CD4-positive, CD25-positive, alpha-beta regulatory T cell (primary cell): ENCODE measurements at regions not wholly inside any gene's neighbourhood (a gene's known extent, or its start where the extent isn't known, plus 50 kb on each side); places are given as distances from the start of the nearest gene placed in this dataset.
A peak's percentile ranks its signal among the peaks of the same experiment; 100 is the strongest.

Source experiments
- ATAC-seq, 2 donors: fragments of 150-1000 bp; cut with Tn5 transposase; one replicate each; pipeline ENCODE4 v1.10.0; 2021; ENCODE audit warnings: low read depth in 2 of 2, moderate number of reproducible peaks in 2 of 2, moderate library complexity in 1 of 2
- DNase-seq, 3 donors: peaks; one replicate each; pipeline versions ENCODE4 v3.0.0 to v3.0.0-alpha.2; 2012 to 2022; ENCODE audit warnings: mixed read lengths in 1 of 3
- H3K27ac ChIP-seq: one replicate; pipeline ENCODE4 v1.7.0; 2013; ENCODE audit warnings: mild to moderate bottlenecking, low read length; ENCODE audit not compliant: insufficient read depth, poor library complexity, severe bottlenecking
- H3K27me3 ChIP-seq: one replicate; pipeline ENCODE4 v1.7.0; 2013; ENCODE audit warnings: low read length; ENCODE audit not compliant: control insufficient read depth, insufficient read depth
- H3K36me3 ChIP-seq: one replicate; pipeline ENCODE4 v1.7.0; 2013; ENCODE audit warnings: mild to moderate bottlenecking, low read length, moderate library complexity; ENCODE audit not compliant: control insufficient read depth, insufficient read depth
- H3K4me1 ChIP-seq: 2 replicates; pipeline ENCODE4 v1.7.0; 2013; ENCODE audit warnings: mild to moderate bottlenecking, low read length; ENCODE audit not compliant: insufficient read depth, control insufficient read depth, poor library complexity, severe bottlenecking
- H3K4me3 ChIP-seq: one replicate; pipeline ENCODE4 v1.7.0; 2013; ENCODE audit warnings: low read depth, mild to moderate bottlenecking, low read length, moderate library complexity
- H3K9me3 ChIP-seq, 2 experiments: 1 replicate in 1 of 2; 2 replicates in 1 of 2; pipeline ENCODE4 v1.7.0; 2013; ENCODE audit warnings: low read length in 2 of 2, mild to moderate bottlenecking in 1 of 2, moderate library complexity in 1 of 2; ENCODE audit not compliant: control insufficient read depth in 2 of 2
- H3K27ac Mint-ChIP-seq, 3 donors: one replicate each; pipeline ENCODE4 v1.8.0; 2020 to 2022; ENCODE audit warnings: mild to moderate bottlenecking in 3 of 3, mixed read lengths in 3 of 3, moderate library complexity in 2 of 3
- H3K27me3 Mint-ChIP-seq: one replicate; pipeline ENCODE4 v1.8.0; 2022; ENCODE audit warnings: mild to moderate bottlenecking, mixed read lengths
- H3K36me3 Mint-ChIP-seq: one replicate; pipeline ENCODE4 v1.8.0; 2020; ENCODE audit warnings: mixed read lengths
- H3K4me1 Mint-ChIP-seq, 4 donors: one replicate each; pipeline ENCODE4 v1.8.0; 2020 to 2022; ENCODE audit warnings: mixed read lengths in 4 of 4, mild to moderate bottlenecking in 1 of 4
- H3K4me3 Mint-ChIP-seq, 4 donors: one replicate each; pipeline ENCODE4 v1.8.0; 2020 to 2022; ENCODE audit warnings: mild to moderate bottlenecking in 4 of 4, mixed read lengths in 4 of 4, moderate library complexity in 3 of 4
- H3K9me3 Mint-ChIP-seq, 7 donors: one replicate each; pipeline ENCODE4 v1.8.0; 2020 to 2022; ENCODE audit warnings: mixed read lengths in 7 of 7, mild to moderate bottlenecking in 3 of 7, moderate library complexity in 2 of 7

DNA sequence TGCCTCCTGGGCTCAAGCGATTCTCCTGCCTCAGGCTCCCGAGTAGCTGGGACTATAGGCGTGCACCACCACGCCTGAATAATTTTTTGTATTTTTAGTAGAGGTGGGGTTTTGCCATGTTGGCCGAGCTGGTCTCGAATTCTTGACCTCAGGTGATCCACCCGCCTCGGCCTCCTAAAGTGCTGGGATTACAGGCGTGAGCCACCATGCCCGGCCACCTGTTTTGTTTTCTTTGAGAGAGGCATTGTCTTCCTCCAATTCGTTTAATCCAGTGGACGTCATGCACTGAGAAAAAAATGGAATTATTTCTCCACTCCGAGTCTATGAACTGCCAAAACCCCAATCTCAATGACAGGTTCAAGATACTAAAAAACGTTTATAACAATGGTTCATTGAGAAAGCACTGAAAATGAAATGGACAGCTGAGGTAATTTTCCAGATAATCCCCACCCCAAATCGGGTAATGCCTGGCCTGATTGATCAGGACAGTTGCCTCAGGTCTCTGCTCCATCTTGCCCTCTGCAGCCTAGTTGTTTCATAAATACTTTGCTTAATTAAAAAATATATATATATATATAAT is 132.7 kb upstream of the PARP11 start:
- Mint-ChIP-seq H3K27ac (no peak overlapping the region), H3K27me3 (no peaks in the 10 kb centered on the region), H3K4me1 (no peaks in the 10 kb centered on the region), H3K36me3 (no peaks in the 10 kb centered on the region), H3K4me3 (no peak overlapping the region), H3K9me3 (peaks cover 0 to 2% (median 0%) of the 10 kb centered on the region in 7 donors)
- no peaks in the 10 kb centered on the region for H3K9me3 ChIP-seq
- no peak overlapping the region for H3K4me3 ChIP-seq
- peaks cover 2% of the 10 kb centered on the region for H3K27me3 ChIP-seq
- no peaks in the 10 kb centered on the region for H3K4me1 ChIP-seq
- H3K27ac ChIP-seq: no peak overlapping the region
- ATAC-seq (no peak), DNase-seq (no peak)
- H3K36me3 ChIP-seq: no peaks in the 10 kb centered on the region

DNA sequence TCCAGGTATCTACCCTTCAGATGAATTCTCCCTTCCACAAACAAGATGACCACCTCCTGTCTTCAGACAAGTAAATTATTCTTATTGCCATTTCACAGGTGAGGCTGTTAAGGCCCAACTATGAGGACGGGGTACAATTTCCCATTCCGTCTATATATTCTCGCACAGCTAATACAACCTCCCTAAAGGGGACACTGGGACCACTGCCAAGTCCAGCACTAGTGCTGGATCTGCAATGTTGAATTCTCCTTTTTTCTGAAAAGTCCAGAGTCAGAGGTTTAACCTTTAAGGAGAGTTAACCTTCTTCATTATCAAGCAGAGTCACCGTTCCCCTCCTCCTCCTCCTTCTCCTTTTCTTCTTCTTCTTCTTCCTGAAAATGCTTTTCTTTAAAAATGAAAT is 130.4 kb upstream of the PARP11 start:
- Mint-ChIP-seq H3K9me3 (peaks cover 0 to 2% (median 0%) of the 10 kb centered on the region in 7 donors), H3K4me3 (no peak overlapping the region), H3K27ac (peak overlapping the region in 1 of 3 donors; percentile 45), H3K4me1 (peaks cover 0 to under 1% (median 0%) of the 10 kb centered on the region in 4 donors), H3K27me3 (no peaks in the 10 kb centered on the region), H3K36me3 (no peaks in the 10 kb centered on the region)
- Histone ChIP-seq H3K9me3 (no peaks in the 10 kb centered on the region), H3K27ac (no peak overlapping the region), H3K4me1 (no peaks in the 10 kb centered on the region), H3K4me3 (no peak overlapping the region), H3K36me3 (no peaks in the 10 kb centered on the region), H3K27me3 (peaks cover 2% of the 10 kb centered on the region)
- no peak for ATAC-seq
- no peak for DNase-seq

- Histone ChIP-seq H3K9me3 (no peaks in the 10 kb centered on the region), H3K4me1 (no peaks in the 10 kb centered on the region), H3K4me3 (no peak overlapping the region), H3K27me3 (peaks cover 2% of the 10 kb centered on the region), H3K36me3 (no peaks in the 10 kb centered on the region), H3K27ac (no peak overlapping the region)
- no peak overlapping the region for H3K27ac Mint-ChIP-seq
- ATAC-seq: no peak
- H3K4me3 Mint-ChIP-seq: no peak overlapping the region
- H3K36me3 Mint-ChIP-seq: no peaks in the 10 kb centered on the region
- peaks cover 0 to 2% (median 0%) of the 10 kb centered on the region in 7 donors for H3K9me3 Mint-ChIP-seq
- no peak for DNase-seq
- H3K4me1 Mint-ChIP-seq: peaks cover 0 to 6% (median 0%) of the 10 kb centered on the region in 4 donors
- H3K27me3 Mint-ChIP-seq: no peaks in the 10 kb centered on the region
Measured at GRCh38 chr12:4002601-4003000, 129.4 kb upstream of the PARP11 start.

GRCh38 chr12:4001841-4002240 is 128.6 kb upstream of the PARP11 start:
- H3K4me1 Mint-ChIP-seq: peaks cover 0 to 6% (median 1%) of the 10 kb centered on the region in 4 donors
- Histone ChIP-seq H3K27ac (no peak overlapping the region), H3K4me3 (no peak overlapping the region), H3K36me3 (no peaks in the 10 kb centered on the region), H3K9me3 (no peaks in the 10 kb centered on the region), H3K27me3 (peaks cover 1% of the 10 kb centered on the region), H3K4me1 (no peaks in the 10 kb centered on the region)
- peaks cover 0 to 2% (median 0%) of the 10 kb centered on the region in 7 donors for H3K9me3 Mint-ChIP-seq
- H3K4me3 Mint-ChIP-seq: no peak overlapping the region
- no peak overlapping the region for H3K27ac Mint-ChIP-seq
- no peaks in the 10 kb centered on the region for H3K36me3 Mint-ChIP-seq
- no peak for ATAC-seq
- no peaks in the 10 kb centered on the region for H3K27me3 Mint-ChIP-seq
- no peak for DNase-seq

- ATAC-seq: no peak
- Histone ChIP-seq H3K4me1 (no peaks in the 10 kb centered on the region), H3K27me3 (no peaks in the 10 kb centered on the region), H3K9me3 (no peaks in the 10 kb centered on the region), H3K36me3 (no peaks in the 10 kb centered on the region), H3K4me3 (no peak overlapping the region), H3K27ac (no peak overlapping the region)
- Mint-ChIP-seq H3K27me3 (no peaks in the 10 kb centered on the region), H3K4me1 (peaks cover 0 to 6% (median 1%) of the 10 kb centered on the region in 4 donors), H3K36me3 (no peaks in the 10 kb centered on the region), H3K9me3 (peaks cover 0 to 2% (median 0%) of the 10 kb centered on the region in 7 donors), H3K27ac (peak overlapping the region in 1 of 3 donors; percentile 15), H3K4me3 (no peak overlapping the region)
- DNase-seq: no peak
Measured at GRCh38 chr12:4001031-4001430, 127.8 kb upstream of the PARP11 start.

GRCh38 chr12:3999904-4000303 is 126.7 kb upstream of the PARP11 start:
- no peak overlapping the region for H3K27ac Mint-ChIP-seq

DNA sequence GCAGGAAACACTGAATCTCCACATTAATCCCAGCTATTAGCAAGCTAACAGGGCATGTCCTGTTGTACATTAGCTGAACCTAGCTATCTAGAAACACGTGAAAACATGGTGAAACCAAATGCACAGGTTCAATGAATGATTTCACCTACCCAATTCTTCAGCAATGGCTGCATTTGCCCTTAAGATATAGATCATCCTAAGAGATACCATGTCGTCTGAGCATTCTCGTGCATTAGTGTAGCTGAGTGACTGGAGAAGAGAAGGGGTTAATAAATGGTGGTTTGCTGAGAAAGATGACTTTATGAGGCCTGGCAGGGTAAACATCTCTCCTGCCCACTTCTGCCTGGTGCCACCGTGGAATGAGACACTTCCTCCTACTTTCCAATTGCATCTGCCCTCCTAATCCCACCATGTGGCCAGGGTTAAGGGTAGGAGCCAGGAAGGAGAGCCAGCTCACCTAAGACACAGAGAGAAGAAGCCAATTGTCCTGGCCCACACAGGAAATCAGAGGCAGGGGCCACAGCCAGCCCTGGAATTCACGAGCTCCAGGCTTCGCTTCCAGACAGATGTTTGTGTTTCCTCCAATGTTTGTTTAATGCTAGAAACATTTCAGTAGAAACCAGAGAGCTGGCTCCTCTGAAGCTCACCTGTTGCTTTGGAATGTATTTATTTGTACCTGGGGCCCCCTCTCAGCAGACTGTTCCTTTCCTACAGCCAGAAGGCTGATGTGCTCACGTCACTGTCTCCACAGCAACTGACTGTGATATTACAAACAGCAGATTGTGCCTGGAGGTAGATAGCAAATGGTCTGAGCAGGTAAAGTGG is 126.0 kb upstream of the PARP11 start:
- Histone ChIP-seq H3K4me3 (no peak overlapping the region), H3K27me3 (no peaks in the 10 kb centered on the region), H3K36me3 (no peaks in the 10 kb centered on the region), H3K4me1 (no peaks in the 10 kb centered on the region), H3K9me3 (no peaks in the 10 kb centered on the region), H3K27ac (no peak overlapping the region)
- Mint-ChIP-seq H3K27ac (peak overlapping the region in 1 of 3 donors; percentile 78), H3K27me3 (no peaks in the 10 kb centered on the region), H3K4me3 (no peak overlapping the region), H3K4me1 (peaks cover 0 to 10% (median 5%) of the 10 kb centered on the region in 4 donors), H3K36me3 (no peaks in the 10 kb centered on the region), H3K9me3 (peaks cover 0 to 2% (median 0%) of the 10 kb centered on the region in 7 donors)
- no peak for DNase-seq
- no peak for ATAC-seq

More at GRCh38 chr12:3999904-4000303, 126.7 kb upstream of the PARP11 start:
- H3K4me3 ChIP-seq: no peak overlapping the region
- no peaks in the 10 kb centered on the region for H3K9me3 ChIP-seq
- Mint-ChIP-seq H3K27me3 (no peaks in the 10 kb centered on the region), H3K4me1 (peaks cover 0 to 10% (median 5%) of the 10 kb centered on the region in 4 donors), H3K36me3 (no peaks in the 10 kb centered on the region), H3K9me3 (peaks cover 0 to 2% (median 0%) of the 10 kb centered on the region in 7 donors), H3K4me3 (no peak overlapping the region)
- ATAC-seq (no peak), DNase-seq (no peak)
- H3K27ac ChIP-seq: no peak overlapping the region
- H3K4me1 ChIP-seq: no peaks in the 10 kb centered on the region
- H3K36me3 ChIP-seq: no peaks in the 10 kb centered on the region
- H3K27me3 ChIP-seq: no peaks in the 10 kb centered on the region
